Testis (tissue), 2 donors: ENCODE measurements at regions not wholly inside any gene's neighbourhood (a gene's known extent, or its start where the extent isn't known, plus 50 kb on each side); places are given as distances from the start of the nearest gene placed in this dataset.

ENCODE experiments used
- DNase-seq: peaks from one replicate; pipeline ENCODE4 v3.0.0-alpha.2; 2019
- H3K27ac ChIP-seq, 2 donors: fragments of 200-600 bp; sonication (generic); one replicate each; pipeline ENCODE4 v1.5.1; 2019
- H3K27me3 ChIP-seq: fragments of 200-600 bp; sonication (generic); one replicate; pipeline ENCODE4 v1.5.1; 2019
- H3K36me3 ChIP-seq: fragments of 200-600 bp; sonication (generic); one replicate; pipeline ENCODE4 v1.5.1; 2017; ENCODE audit warnings: low read depth; ENCODE audit errors: missing control alignments
- H3K4me1 ChIP-seq: fragments of 200-600 bp; sonication (generic); one replicate; pipeline ENCODE4 v1.5.1; 2019
- H3K4me3 ChIP-seq, 2 donors: fragments of 200-600 bp; sonication (generic); one replicate each; pipeline ENCODE4 v1.5.1; 2017 to 2019
- H3K9me3 ChIP-seq: fragments of 200-600 bp; sonication (generic); one replicate; pipeline ENCODE4 v1.5.1; 2017
- CTCF ChIP-seq, 3 experiments: fragments of 450-650 bp in 2 of 3; fragments of 200-600 bp in 1 of 3; sonication (generic) in 1 of 3; IDR thresholded peaks; one replicate each; pipeline ENCODE4 v1.5.1; 2016 to 2019; ENCODE audit warnings: antibody characterized with exemption in 3 of 3, mild to moderate bottlenecking in 2 of 3, moderate library complexity in 1 of 3
- POLR2A ChIP-seq: fragments of 450-650 bp; IDR thresholded peaks from one replicate; pipeline ENCODE4 v1.6.1; 2017; ENCODE audit warnings: antibody characterized with exemption, mild to moderate bottlenecking, moderate library complexity
- WGBS, 2 donors: methylation state at CpG; one replicate each; pipeline ENCODE4 v1.1.5; 2018; 5-methylcytosine and 5-hydroxymethylcytosine counted together
- intact Hi-C: fragments of 100-400 bp; cut with DNase I; formaldehyde crosslinking; loops from one replicate; pipeline ENCODE4 v1.15.1; 2023; ENCODE audit warnings: low total_unique reads

- TF ChIP-seq POLR2A (no peak), CTCF (IDR thresholded peaks at IDR 0.05) (no peak)
- intact Hi-C loops = no loop called here
- Histone ChIP-seq H3K27me3 (no peaks in the 10 kb centered on the region), H3K9me3 (no peaks in the 10 kb centered on the region), H3K4me1 (no peaks in the 10 kb centered on the region), H3K4me3 (no peak overlapping the region), H3K27ac (no peak overlapping the region), H3K36me3 (no peaks in the 10 kb centered on the region)
- 74 to 94% methylated on average over 2 of the region's 2 CpGs for WGBS, 2 donors
- DNase-seq = no peak
Measured at GRCh38 chr3:124447845-124448244, 282.4 kb upstream of the UMPS start.

- DNase-seq = no peak
- H3K27me3 ChIP-seq = no peaks in the 10 kb centered on the region
- no peak overlapping the region for H3K4me3 ChIP-seq
- no peak overlapping the region for H3K27ac ChIP-seq
- H3K4me1 ChIP-seq = no peaks in the 10 kb centered on the region
- TF ChIP-seq POLR2A (no peak), CTCF (IDR thresholded peaks at IDR 0.05) (no peak)
- no peaks in the 10 kb centered on the region for H3K36me3 ChIP-seq
- no peaks in the 10 kb centered on the region for H3K9me3 ChIP-seq
- intact Hi-C loops = no loop called here
Measured at GRCh38 chr3:124448954-124449353, 281.3 kb upstream of the UMPS start.

- 89 to 97% methylated on average over 3 of the region's 3 CpGs for WGBS, 2 donors
- TF ChIP-seq POLR2A (no peak), CTCF (IDR thresholded peaks at IDR 0.05) (no peak)
- DNase-seq = no peak
- no peaks in the 10 kb centered on the region for H3K9me3 ChIP-seq
- intact Hi-C loops = no loop called here
- no peak overlapping the region for H3K4me3 ChIP-seq
- H3K36me3 ChIP-seq = no peaks in the 10 kb centered on the region
- H3K27me3 ChIP-seq = no peaks in the 10 kb centered on the region
- H3K4me1 ChIP-seq = no peaks in the 10 kb centered on the region
- no peak overlapping the region for H3K27ac ChIP-seq
Measured at GRCh38 chr3:124450366-124450765, 279.9 kb upstream of the UMPS start.

- Histone ChIP-seq H3K27me3 (no peaks in the 10 kb centered on the region), H3K36me3 (no peaks in the 10 kb centered on the region), H3K27ac (no peak overlapping the region), H3K9me3 (no peaks in the 10 kb centered on the region), H3K4me1 (no peaks in the 10 kb centered on the region), H3K4me3 (no peak overlapping the region)
- no peak for TF ChIP-seq POLR2A
- TF ChIP-seq CTCF (IDR thresholded peaks at IDR 0.05) = no peak
- DNase-seq = no peak
- intact Hi-C loops = no loop called here
- WGBS, 2 donors = 78 to 94% methylated on average over 3 of the region's 3 CpGs
Measured at GRCh38 chr3:124451630-124452317, 278.5 kb upstream of the UMPS start.

- intact Hi-C loops = no loop called here
- WGBS, 2 donors = 90 to 98% methylated on average over 4 of the region's 4 CpGs
- H3K36me3 ChIP-seq = no peaks in the 10 kb centered on the region
- H3K27me3 ChIP-seq = no peaks in the 10 kb centered on the region
- H3K4me1 ChIP-seq = no peaks in the 10 kb centered on the region
- DNase-seq = no peak
- no peak overlapping the region for H3K4me3 ChIP-seq
- H3K9me3 ChIP-seq = no peaks in the 10 kb centered on the region
- TF ChIP-seq CTCF (IDR thresholded peaks at IDR 0.05) (no peak), POLR2A (no peak)
- no peak overlapping the region for H3K27ac ChIP-seq
Measured at GRCh38 chr3:124453189-124453588, 277.1 kb upstream of the UMPS start.
